IMR-90 (cell line): ENCODE measurements at regions not wholly inside any gene's neighbourhood (a gene's known extent, or its start where the extent isn't known, plus 50 kb on each side); places are given as distances from the start of the nearest gene placed in this dataset.

ENCODE experiments used
- ATAC-seq: fragments of 200-7000 bp; cut with Tn5 transposase; 2 replicates; pipeline ENCODE4 v1.9.1; 2020; ENCODE audit warnings: low read depth, mild to moderate bottlenecking, moderate library complexity
- BruUV-seq: library from RNA; stranded (reverse); fragments of 400-500 nt; replicated peaks from 2 replicates; lab custom pipeline; 2021; lab: Mats Ljungman, UMichigan
- CTCF ChIA-PET: fragments of 300-600 bp; formaldehyde crosslinking; extraction: SDS; loops from one replicate; lab custom pipeline; 2021; ENCODE audit warnings: antibody characterized with exemption; lab: Yijun Ruan, JAX
- POLR2A ChIA-PET: fragments of 300-600 bp; sonication (Branson Sonifier 250); formaldehyde crosslinking; loops from one replicate; lab custom pipeline; 2022; ENCODE audit warnings: antibody characterized with exemption; ENCODE audit not compliant: unreplicated experiment; lab: Charles Lee
- DNase-seq: peaks from one replicate; pipeline ENCODE4 v3.0.0; 2013
- H2AFZ ChIP-seq: replicated peaks from 2 replicates; pipeline ENCODE3; 2013; ENCODE audit warnings: low read length, mild to moderate bottlenecking; ENCODE audit not compliant: poor library complexity
- H2AK5ac ChIP-seq: 2 replicates; pipeline ENCODE4 v1.6.1; 2013; ENCODE audit warnings: low read depth, low read length, inconsistent platforms
- H2AK9ac ChIP-seq: replicated peaks from 2 replicates; pipeline ENCODE3; 2013; ENCODE audit warnings: mild to moderate bottlenecking, low read depth, low read length, moderate library complexity; ENCODE audit not compliant: poor library complexity
- H2BK120ac ChIP-seq: 2 replicates; pipeline ENCODE4 v1.6.1; 2013; ENCODE audit warnings: low read depth, low read length, inconsistent platforms
- H2BK15ac ChIP-seq: 3 replicates; pipeline ENCODE4 v1.6.1; 2013; ENCODE audit warnings: low read depth, low read length, inconsistent platforms
- H2BK20ac ChIP-seq: 2 replicates; pipeline ENCODE4 v1.6.1; 2013; ENCODE audit warnings: low read depth, mild to moderate bottlenecking, inconsistent platforms, low read length, moderate library complexity
- H2BK5ac ChIP-seq: 2 replicates; pipeline ENCODE4 v1.6.1; 2013; ENCODE audit warnings: mild to moderate bottlenecking, low read depth, low read length, inconsistent platforms; ENCODE audit not compliant: poor library complexity, severe bottlenecking
- H3K14ac ChIP-seq: replicated peaks from 2 replicates; pipeline ENCODE4 v1.6.1; 2013; ENCODE audit warnings: low read depth, low read length, inconsistent platforms
- H3K18ac ChIP-seq: 2 replicates; pipeline ENCODE4 v1.6.1; 2013; ENCODE audit warnings: low read depth, low read length, control low read depth
- H3K23ac ChIP-seq: 2 replicates; pipeline ENCODE4 v1.6.1; 2013; ENCODE audit warnings: low read depth, low read length, inconsistent platforms
- H3K27ac ChIP-seq: 2 replicates; pipeline ENCODE4 v1.5.1; 2013; ENCODE audit warnings: mild to moderate bottlenecking, control low read depth, low read length; ENCODE audit not compliant: insufficient read depth
- H3K27me3 ChIP-seq: 2 replicates; pipeline ENCODE4 v1.6.1; 2013; ENCODE audit warnings: low read length; ENCODE audit not compliant: control insufficient read depth, insufficient read depth
- H3K36me3 ChIP-seq: 2 replicates; pipeline ENCODE4 v1.6.1; 2013; ENCODE audit warnings: low read length, mixed read lengths; ENCODE audit not compliant: control insufficient read depth, insufficient read depth
- H3K4ac ChIP-seq: 2 replicates; pipeline ENCODE4 v1.6.1; 2013; ENCODE audit warnings: low read depth, low read length, inconsistent platforms
- H3K4me1 ChIP-seq: 2 replicates; pipeline ENCODE4 v1.6.1; 2013; ENCODE audit warnings: low read length, mixed read lengths; ENCODE audit not compliant: control insufficient read depth, insufficient read depth
- H3K4me2 ChIP-seq: 2 replicates; pipeline ENCODE4 v1.6.1; 2013; ENCODE audit warnings: low read depth, mild to moderate bottlenecking, control low read depth, low read length, moderate library complexity
- H3K4me3 ChIP-seq: 2 replicates; pipeline ENCODE4 v1.5.1; 2013; ENCODE audit warnings: low read depth, mild to moderate bottlenecking, control low read depth, low read length, moderate library complexity; ENCODE audit not compliant: insufficient read depth
- H3K56ac ChIP-seq: 2 replicates; pipeline ENCODE4 v1.6.1; 2013; ENCODE audit warnings: low read length, inconsistent platforms; ENCODE audit not compliant: insufficient read depth; ENCODE audit errors: extremely low read depth
- H3K79me1 ChIP-seq, 2 experiments: 2 replicates each; pipeline ENCODE4 v1.6.1; 2013; ENCODE audit warnings: low read length in 2 of 2, inconsistent platforms in 1 of 2, low read depth in 1 of 2
- H3K9ac ChIP-seq: 2 replicates; pipeline ENCODE4 v1.6.1; 2013; ENCODE audit warnings: low read depth, low read length, control low read depth
- H3K9me1 ChIP-seq: 2 replicates; pipeline ENCODE4 v1.6.1; 2013; ENCODE audit warnings: low read length, inconsistent platforms; ENCODE audit not compliant: insufficient read depth
- H3K9me3 ChIP-seq: 2 replicates; pipeline ENCODE4 v1.6.1; 2013; ENCODE audit warnings: low read length; ENCODE audit not compliant: control insufficient read depth, insufficient read depth
- H4K20me1 ChIP-seq: 2 replicates; pipeline ENCODE4 v1.6.1; 2013; ENCODE audit warnings: low read length, inconsistent platforms; ENCODE audit not compliant: insufficient read depth
- H4K5ac ChIP-seq: 2 replicates; pipeline ENCODE4 v1.6.1; 2013; ENCODE audit warnings: mild to moderate bottlenecking, low read depth, low read length, control low read depth
- H4K8ac ChIP-seq, 2 experiments: 2 replicates each; pipeline ENCODE4 v1.6.1; 2013; ENCODE audit warnings: low read depth in 2 of 2, low read length in 2 of 2, control low read depth in 1 of 2, inconsistent platforms in 1 of 2
- H4K91ac ChIP-seq: 2 replicates; pipeline ENCODE4 v1.6.1; 2013; ENCODE audit warnings: low read depth, low read length, inconsistent platforms; ENCODE audit not compliant: insufficient read depth
- BHLHE40 ChIP-seq: fragments of 150-350 bp; IDR thresholded peaks from 2 replicates; pipeline ENCODE4 v1.6.1; 2016; ENCODE audit warnings: mild to moderate bottlenecking, low read depth, low read length
- CEBPB ChIP-seq: IDR thresholded peaks from 2 replicates; pipeline ENCODE4 v1.6.1; 2012; ENCODE audit warnings: low read depth, low read length, improper control_type of control experiment
- CHD1 ChIP-seq: IDR thresholded peaks from 2 replicates; pipeline ENCODE4 v1.6.1; 2012; ENCODE audit warnings: low read depth, low read length, improper control_type of control experiment
- CTCF ChIP-seq: conservative IDR thresholded peaks from 2 replicates; pipeline ENCODE4 v1.5.1; 2012; ENCODE audit warnings: mild to moderate bottlenecking, low read depth, low read length, improper control_type of control experiment
- ELK1 ChIP-seq: fragments of 150-350 bp; IDR thresholded peaks from 2 replicates; pipeline ENCODE4 v1.6.1; 2016; ENCODE audit warnings: low read depth, mild to moderate bottlenecking, low read length, moderate library complexity, borderline replicate concordance
- FOS ChIP-seq: fragments of 150-350 bp; IDR thresholded peaks from 2 replicates; pipeline ENCODE4 v1.6.1; 2016; ENCODE audit warnings: low read depth, low read length
- MAFK ChIP-seq: IDR thresholded peaks from 2 replicates; pipeline ENCODE4 v1.6.1; 2012; ENCODE audit warnings: low read depth, low read length, improper control_type of control experiment
- MAZ ChIP-seq: IDR thresholded peaks from 2 replicates; pipeline ENCODE4 v1.6.1; 2012; ENCODE audit warnings: low read depth, mild to moderate bottlenecking, low read length, improper control_type of control experiment, moderate library complexity, borderline replicate concordance
- MXI1 ChIP-seq: IDR thresholded peaks from 2 replicates; pipeline ENCODE4 v1.6.1; 2012; ENCODE audit warnings: low read depth, mild to moderate bottlenecking, low read length, moderate library complexity, borderline replicate concordance
- NFE2L2 ChIP-seq: fragments of 150-350 bp; IDR thresholded peaks from 2 replicates; pipeline ENCODE4 v1.6.1; 2016; ENCODE audit warnings: low read depth, mild to moderate bottlenecking, low read length
- POLR2A ChIP-seq: IDR thresholded peaks from 2 replicates; pipeline ENCODE4 v1.6.1; 2012; ENCODE audit warnings: mild to moderate bottlenecking, low read depth, low read length
- RAD21 ChIP-seq: IDR thresholded peaks from 2 replicates; pipeline ENCODE4 v1.6.1; 2012; ENCODE audit warnings: low read length, improper control_type of control experiment
- RCOR1 ChIP-seq: IDR thresholded peaks from 2 replicates; pipeline ENCODE4 v1.6.1; 2012; ENCODE audit warnings: mild to moderate bottlenecking, low read length, improper control_type of control experiment; ENCODE audit not compliant: insufficient replicate concordance
- RFX5 ChIP-seq: IDR thresholded peaks from 2 replicates; pipeline ENCODE4 v1.8.0; 2012; ENCODE audit warnings: low read depth, mild to moderate bottlenecking, low read length, moderate library complexity
- SMC3 ChIP-seq: fragments of 150-350 bp; IDR thresholded peaks from 2 replicates; pipeline ENCODE4 v1.6.1; 2016; ENCODE audit warnings: low read depth, mild to moderate bottlenecking, antibody characterized with exemption, low read length, moderate library complexity
- USF2 ChIP-seq: fragments of 150-350 bp; IDR thresholded peaks from 2 replicates; pipeline ENCODE4 v1.6.1; 2017; ENCODE audit warnings: mild to moderate bottlenecking, antibody characterized with exemption, low read length, low read depth
- WGBS, 2 experiments: methylation state at CpG; one replicate each; pipeline versions ENCODE4 v1.1.5 to v1.1.7; 2013; ENCODE audit warnings: missing lambda C conversion rate in 2 of 2; ENCODE audit not compliant: insufficient read length in 1 of 2; ENCODE audit errors: extremely low coverage in 2 of 2; 5-methylcytosine and 5-hydroxymethylcytosine counted together
- dilution Hi-C: fragments of 300-500 bp; cut with HindIII; formaldehyde crosslinking; loops from one replicate; pipeline ENCODE4 v1.14.3; 2018; ENCODE audit warnings: low sequenced_read_pairs; ENCODE audit not compliant: unreplicated experiment
- in situ Hi-C: fragments of 300-500 bp; cut with MboI; formaldehyde crosslinking; loops from 3 replicates; pipeline ENCODE4 v1.14.3; 2019; ENCODE audit warnings: low sequenced_read_pairs, inconsistent platforms, mixed read lengths
- intact Hi-C: fragments of 100-400 bp; cut with micrococcal nuclease; formaldehyde crosslinking; loops from 2 replicates; pipeline ENCODE4 v1.10.0; 2022

DNA sequence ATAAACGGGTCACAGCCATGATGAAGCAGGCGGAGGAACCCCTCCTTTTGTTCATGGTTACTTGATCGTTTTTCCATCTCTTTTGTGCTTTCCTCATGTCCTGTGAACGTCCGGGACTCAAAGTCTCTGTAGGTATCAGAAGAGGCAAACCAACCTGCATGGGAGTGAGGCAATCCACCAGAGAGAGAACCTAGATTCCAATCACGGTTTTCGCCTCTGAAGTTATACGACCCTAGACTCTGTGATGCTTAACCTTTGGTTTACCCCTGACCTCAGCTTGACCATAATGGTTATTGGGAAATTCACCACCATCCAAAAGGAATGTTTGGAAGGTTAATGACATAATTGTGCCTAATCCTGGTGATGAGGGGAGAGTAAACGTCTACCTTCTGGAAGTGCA lies 186.8 kb upstream of the PRICKLE1 start:
- DNase-seq (no peak), ATAC-seq (no peak)
- no peak overlapping the region for H2BK120ac ChIP-seq
- no peak overlapping the region for H2AFZ ChIP-seq
- H4K91ac ChIP-seq, result no peak overlapping the region
- BruUV-seq, result no TSS peak
- no peaks in the 10 kb centered on the region for H4K20me1 ChIP-seq
- POLR2A ChIA-PET, result interaction anchor here (0.5 kb wide), 1 partner anchor 202 kb away, joined by 5 read pairs; no protein-coding TSS in a partner anchor
- CTCF ChIA-PET, result no interaction called here
- H3K79me1 ChIP-seq, result no peaks in the 10 kb centered on the region
- H3K4me3 ChIP-seq, result no peak overlapping the region
- H3K36me3 ChIP-seq, result no peaks in the 10 kb centered on the region
- H3K4me2 ChIP-seq, result no peak overlapping the region
- H2BK5ac ChIP-seq, result no peak overlapping the region
- H3K14ac ChIP-seq, result no peak overlapping the region
- in situ Hi-C loops (no loop called here), intact Hi-C loops (no loop called here), dilution Hi-C loops (no loop called here)
- TF ChIP-seq CTCF (no peak), NFE2L2 (no peak), POLR2A (no peak), FOS (no peak), BHLHE40 (no peak), CEBPB (no peak), ELK1 (no peak), MAFK (no peak), CHD1 (no peak), SMC3 (no peak), RAD21 (no peak), MXI1 (no peak), USF2 (no peak), RFX5 (no peak), MAZ (no peak), RCOR1 (no peak)
- no peak overlapping the region for H2AK9ac ChIP-seq
- H2AK5ac ChIP-seq, result no peak overlapping the region
- H3K9me3 ChIP-seq, result peaks cover 5% of the 10 kb centered on the region; the same call in 1 of the 2 replicates
- no peak overlapping the region for H3K56ac ChIP-seq
- no peaks in the 10 kb centered on the region; the same call in none of the 2 replicates for H3K27me3 ChIP-seq
- no peak overlapping the region for H4K8ac ChIP-seq
- H2BK20ac ChIP-seq, result no peak overlapping the region
- H3K9ac ChIP-seq, result no peak overlapping the region
- no peaks in the 10 kb centered on the region for H3K9me1 ChIP-seq
- WGBS, 2 experiments, result no CpG with 5 or more reads among the region's 9 CpGs
- no peak overlapping the region for H3K4ac ChIP-seq
- no peak overlapping the region for H4K5ac ChIP-seq
- no peak overlapping the region for H3K23ac ChIP-seq
- no peak overlapping the region for H3K18ac ChIP-seq
- H3K27ac ChIP-seq, result no peak overlapping the region
- H2BK15ac ChIP-seq, result no peak overlapping the region
- H3K4me1 ChIP-seq, result peaks cover 7% of the 10 kb centered on the region
